HL-60 (cell line): ENCODE measurements at regions not wholly inside any gene's neighbourhood (a gene's known extent, or its start where the extent isn't known, plus 50 kb on each side); places are given as distances from the start of the nearest gene placed in this dataset.
"Not testable (repeated sequence)": the region's sequence is repeated elsewhere in the genome, so short reads cannot be mapped to it uniquely, and the experiment has no call there.

ENCODE experiments used
- DNase-seq, 2 experiments: peaks; one replicate each; pipeline ENCODE4 v3.0.0-alpha.2; 2010 to 2020; ENCODE audit warnings: low read depth in 1 of 2, low spot score in 1 of 2
- H3K27ac ChIP-seq: fragments of 250-450 bp; sonication (Bioruptor Pico); replicated peaks from 2 replicates; pipeline ENCODE4 v1.5.1; 2020; ENCODE audit warnings: mild to moderate bottlenecking, moderate library complexity
- H3K27me3 ChIP-seq: fragments of 250-450 bp; sonication (Bioruptor Pico); 2 replicates; pipeline ENCODE4 v1.5.1; 2021; ENCODE audit warnings: mild to moderate bottlenecking, moderate library complexity; ENCODE audit not compliant: insufficient read depth, poor library complexity, severe bottlenecking
- H3K4me3 ChIP-seq: replicated peaks from 2 replicates; pipeline ENCODE4 v1.5.1; 2011; ENCODE audit warnings: mild to moderate bottlenecking, control low read depth, low read length; ENCODE audit not compliant: insufficient read depth
- CTCF ChIP-seq: IDR thresholded peaks from one replicate; pipeline ENCODE4 v1.5.1; 2011; ENCODE audit warnings: low read length, control low read depth, inconsistent platforms; ENCODE audit not compliant: insufficient read depth
- GABPA ChIP-seq: IDR thresholded peaks from 2 replicates; pipeline ENCODE4 v1.6.1; 2012; ENCODE audit warnings: low read depth
- POLR2AphosphoS5 ChIP-seq: IDR thresholded peaks from 2 replicates; pipeline ENCODE4 v1.6.1; 2012; ENCODE audit warnings: low read depth
- REST ChIP-seq: IDR thresholded peaks from 2 replicates; pipeline ENCODE4 v1.6.1; 2012; ENCODE audit warnings: low read depth; ENCODE audit not compliant: insufficient replicate concordance
- SPI1 ChIP-seq: IDR thresholded peaks from 2 replicates; pipeline ENCODE4 v1.6.1; 2012; ENCODE audit warnings: low read depth, mild to moderate bottlenecking, borderline replicate concordance

GRCh38 chr10:125521721-125522680 is 161.0 kb downstream of the TEX36 start:
- Histone ChIP-seq H3K4me3 (no peak overlapping the region), H3K27me3 (no peaks in the 10 kb centered on the region), H3K27ac (no peak overlapping the region)
- TF ChIP-seq POLR2AphosphoS5 (no peak), SPI1 (peak; percentile 50; the same call in 1 of the 2 replicates), CTCF (peak; percentile 43), GABPA (peak; percentile 71; the same call in 1 of the 2 replicates), REST (no peak)
- peak; percentile 25 to 77 for DNase-seq

GRCh38 chr10:125520968-125521367 is 162.0 kb downstream of the TEX36 start:
- DNase-seq = no peak
- H3K27me3 ChIP-seq = no peaks in the 10 kb centered on the region
- TF ChIP-seq CTCF (no peak), GABPA (no peak), SPI1 (no peak)
- no peak overlapping the region for H3K4me3 ChIP-seq
- H3K27ac ChIP-seq = no peak overlapping the region

- not testable (repeated sequence) for H3K4me3 ChIP-seq, H3K27me3 ChIP-seq, H3K27ac ChIP-seq, DNase-seq
Measured at GRCh38 chr10:125518397-125518796, 164.6 kb downstream of the TEX36 start.

GRCh38 chr10:125515571-125515970 is 167.4 kb downstream of the TEX36 start:
- TF ChIP-seq POLR2AphosphoS5 (no peak), GABPA (no peak), REST (no peak), SPI1 (no peak), CTCF (no peak)
- Histone ChIP-seq H3K27ac (no peak overlapping the region), H3K27me3 (no peaks in the 10 kb centered on the region), H3K4me3 (no peak overlapping the region)
- no peak for DNase-seq
